GM12878 (cell line): ENCODE measurements at regions not wholly inside any gene's neighbourhood (a gene's known extent, or its start where the extent isn't known, plus 50 kb on each side); places are given as distances from the start of the nearest gene placed in this dataset.

Experiments used
- ATAC-seq: fragments of 200-7000 bp; cut with Tn5 transposase; 3 replicates; pipeline ENCODE4 v1.9.1; 2020; ENCODE audit warnings: mild to moderate bottlenecking, moderate library complexity
- BruUV-seq: library from RNA; stranded (reverse); fragments of 400-500 nt; replicated peaks from 2 replicates; lab custom pipeline; 2021; lab: Mats Ljungman, UMichigan
- CTCF ChIA-PET: fragments of 300-600 bp; sonication (Branson Sonifier 250); formaldehyde crosslinking; extraction: SDS; loops from one replicate; lab custom pipeline; 2021; ENCODE audit warnings: inconsistent platforms; lab: Yijun Ruan, JAX
- POLR2A ChIA-PET: fragments of 350-600 bp; formaldehyde crosslinking; extraction: SDS; loops from one replicate; lab custom pipeline; 2021; ENCODE audit warnings: inconsistent platforms; lab: Charles Lee
- RAD21 ChIA-PET: fragments of 300-600 bp; sonication (Branson Sonifier 250); formaldehyde crosslinking; loops from one replicate; lab custom pipeline; 2023; ENCODE audit warnings: antibody characterized with exemption; ENCODE audit not compliant: unreplicated experiment; lab: Charles Lee
- SMC1A ChIA-PET: fragments of 300-600 bp; sonication (Branson Sonifier 250); formaldehyde crosslinking; loops from one replicate; lab custom pipeline; 2023; ENCODE audit not compliant: unreplicated experiment, uncharacterized antibody; lab: Charles Lee
- DNase-seq: peaks from one replicate; pipeline ENCODE4 v3.0.0-alpha.2; 2011; ENCODE audit warnings: low read depth, low spot score
- FAIRE-seq: peaks from 3 replicates; lab custom pipeline; 2011; peaks lifted over from hg19 to GRCh38; lab: Jason Lieb, UNC
- H2AFZ ChIP-seq: 2 replicates; pipeline ENCODE4 v1.6.0; 2011; ENCODE audit warnings: low read depth, low read length, control low read depth; ENCODE audit not compliant: control insufficient read depth
- H3K27ac ChIP-seq: 2 replicates; pipeline ENCODE4 v1.5.1; 2011; ENCODE audit warnings: control low read depth; ENCODE audit not compliant: control insufficient read depth, insufficient read depth
- H3K27me3 ChIP-seq, 2 experiments: replicated peaks in 1 of 2; 2 replicates each; pipeline versions ENCODE4 v1.6.0 to v1.6.1; 2011; ENCODE audit warnings: low read length in 1 of 2; ENCODE audit not compliant: control insufficient read depth in 2 of 2, insufficient read depth in 2 of 2
- H3K36me3 ChIP-seq, 2 experiments: 2 replicates each; pipeline ENCODE4 v1.5.1; 2011; ENCODE audit warnings: low read length in 1 of 2; ENCODE audit not compliant: control insufficient read depth in 2 of 2, insufficient read depth in 2 of 2
- H3K4me1 ChIP-seq: 2 replicates; pipeline ENCODE4 v1.6.1; 2011; ENCODE audit warnings: mild to moderate bottlenecking, low read length, moderate library complexity, mixed read lengths; ENCODE audit not compliant: control insufficient read depth, insufficient read depth
- H3K4me2 ChIP-seq: 2 replicates; pipeline ENCODE4 v1.6.0; 2011; ENCODE audit warnings: control low read depth; ENCODE audit not compliant: control insufficient read depth, insufficient read depth
- H3K4me3 ChIP-seq: fragments of 200-600 bp; sonication (generic); 2 replicates; pipeline ENCODE4 v1.5.1; 2016
- H3K79me2 ChIP-seq: 2 replicates; pipeline ENCODE4 v1.6.0; 2011; ENCODE audit warnings: low read length; ENCODE audit not compliant: control insufficient read depth, insufficient read depth
- H3K9ac ChIP-seq: 2 replicates; pipeline ENCODE4 v1.8.0; 2011; ENCODE audit warnings: low read length, control low read depth, mixed read lengths; ENCODE audit not compliant: control insufficient read depth, insufficient read depth
- H3K9me3 ChIP-seq: replicated peaks from 3 replicates; pipeline ENCODE4 v1.5.1; 2011; ENCODE audit warnings: mild to moderate bottlenecking, low read length; ENCODE audit not compliant: control insufficient read depth, insufficient read depth
- H4K20me1 ChIP-seq: 2 replicates; pipeline ENCODE4 v1.6.0; 2011; ENCODE audit not compliant: control insufficient read depth, insufficient read depth
- ASH2L ChIP-seq: fragments of 300-600, 200-600 bp; sonication (generic); IDR thresholded peaks from 2 replicates; pipeline ENCODE4 v1.6.1; 2017; ENCODE audit warnings: low read depth, mild to moderate bottlenecking, borderline replicate concordance
- BRCA1 ChIP-seq: IDR thresholded peaks from 2 replicates; pipeline ENCODE4 v1.6.1; 2011; ENCODE audit warnings: low read depth, low read length, improper control_type of control experiment
- CBX5 ChIP-seq: sonication (generic); IDR thresholded peaks from 2 replicates; pipeline ENCODE4 v1.6.1; 2016; ENCODE audit warnings: low read depth, moderate library complexity, mild to moderate bottlenecking, inconsistent platforms
- CHD4 ChIP-seq: fragments of 200-600 bp; sonication (generic); IDR thresholded peaks from 2 replicates; pipeline ENCODE4 v1.6.1; 2016; ENCODE audit warnings: mild to moderate bottlenecking
- DPF2 ChIP-seq: fragments of 450-650 bp; IDR thresholded peaks from 2 replicates; pipeline ENCODE4 v1.6.1; 2017; ENCODE audit warnings: mild to moderate bottlenecking
- PML ChIP-seq: IDR thresholded peaks from 2 replicates; pipeline ENCODE4 v1.6.1; 2012; ENCODE audit warnings: low read length, inconsistent platforms
- SIX5 ChIP-seq: IDR thresholded peaks from 2 replicates; pipeline ENCODE4 v1.6.1; 2011; ENCODE audit warnings: mild to moderate bottlenecking, low read depth, low read length, moderate library complexity; ENCODE audit not compliant: severe bottlenecking
- ZBTB11 ChIP-seq: fragments of 450-650 bp; formaldehyde crosslinking; IDR thresholded peaks from 2 replicates; pipeline ENCODE4 v1.5.0; 2022; ENCODE audit warnings: mild to moderate bottlenecking, missing genetic modification characterization
- ZZZ3 ChIP-seq: IDR thresholded peaks from 2 replicates; pipeline ENCODE4 v1.6.1; 2011; ENCODE audit warnings: low read depth; ENCODE audit not compliant: control insufficient read depth, insufficient read length
- WGBS: methylation state at CpG from one replicate; pipeline ENCODE4 v1.1.6; 2016; ENCODE audit warnings: low lambda C conversion rate; ENCODE audit not compliant: insufficient replicate concordance, insufficient coverage; ENCODE audit errors: missing lambda C conversion rate; 5-methylcytosine and 5-hydroxymethylcytosine counted together
- in situ Hi-C: fragments of 300-500 bp; cut with MboI; formaldehyde crosslinking; loops from 9 replicates; pipeline ENCODE4 v1.14.3; 2018; ENCODE audit warnings: mixed read lengths
- intact Hi-C: fragments of 100-400 bp; cut with micrococcal nuclease; formaldehyde crosslinking; loops from one replicate; pipeline ENCODE4 v1.14.2; 2022; ENCODE audit not compliant: unreplicated experiment
- TF ChIP-seq, protein P1 (sequence below): IDR thresholded peaks from 2 replicates; pipeline ENCODE4 v1.6.1; 2011; ENCODE audit warnings: borderline replicate concordance, low read depth, mild to moderate bottlenecking, moderate library complexity, low read length; ENCODE audit not compliant: insufficient read depth, poor library complexity, severe bottlenecking

DNA sequence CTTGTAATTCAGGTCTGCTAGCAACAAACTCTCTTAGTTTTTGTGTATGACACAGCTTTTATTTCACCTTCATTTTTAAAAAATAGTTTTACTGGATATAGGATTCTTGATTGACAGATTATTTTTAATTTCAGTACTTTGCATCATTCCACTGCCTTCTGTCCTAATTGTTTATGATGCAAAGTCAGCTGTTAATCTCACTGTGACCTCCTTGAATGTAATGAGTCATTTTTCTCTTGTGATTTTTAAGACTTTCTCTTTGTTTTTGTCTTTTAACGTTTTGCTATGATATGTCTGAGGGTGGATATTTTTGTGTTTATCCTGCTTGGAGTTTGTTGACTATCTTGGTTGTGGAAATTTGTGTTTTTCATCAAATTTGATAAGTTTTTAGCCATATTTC is 126.3 kb upstream of the FBXO33 start:
- H3K9ac ChIP-seq = no peak overlapping the region
- ATAC-seq (no peak), FAIRE-seq (no peak), DNase-seq (no peak)
- no TSS peak for BruUV-seq
- ChIA-PET SMC1A (interaction anchor here (1.4 kb wide), 1 partner anchor 121 kb away, joined by 3 read pairs; no protein-coding TSS in a partner anchor), CTCF (interaction anchor here (0.6 kb wide), 1 partner anchor 453 kb away, joined by 3 read pairs; no protein-coding TSS in a partner anchor), RAD21 (interaction anchor here (1.0 kb wide), 1 partner anchor 16 kb away, joined by 3 read pairs; no protein-coding TSS in a partner anchor), POLR2A (no interaction called here)
- no peaks in the 10 kb centered on the region for H3K79me2 ChIP-seq
- WGBS = 0% methylated on average over 1 of the region's 1 CpG
- no peaks in the 10 kb centered on the region for H3K4me1 ChIP-seq
- no peaks in the 10 kb centered on the region for H4K20me1 ChIP-seq
- intact Hi-C loops (no loop called here), in situ Hi-C loops (no loop called here)
- no peaks in the 10 kb centered on the region for H3K27me3 ChIP-seq
- TF ChIP-seq CBX5 = peak; percentile 82; the same call in 1 of the 2 replicates
- TF ChIP-seq, protein P1, sequence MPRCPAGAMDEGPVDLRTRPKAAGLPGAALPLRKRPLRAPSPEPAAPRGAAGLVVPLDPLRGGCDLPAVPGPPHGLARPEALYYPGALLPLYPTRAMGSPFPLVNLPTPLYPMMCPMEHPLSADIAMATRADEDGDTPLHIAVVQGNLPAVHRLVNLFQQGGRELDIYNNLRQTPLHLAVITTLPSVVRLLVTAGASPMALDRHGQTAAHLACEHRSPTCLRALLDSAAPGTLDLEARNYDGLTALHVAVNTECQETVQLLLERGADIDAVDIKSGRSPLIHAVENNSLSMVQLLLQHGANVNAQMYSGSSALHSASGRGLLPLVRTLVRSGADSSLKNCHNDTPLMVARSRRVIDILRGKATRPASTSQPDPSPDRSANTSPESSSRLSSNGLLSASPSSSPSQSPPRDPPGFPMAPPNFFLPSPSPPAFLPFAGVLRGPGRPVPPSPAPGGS = no peak
- no peak overlapping the region for H3K27ac ChIP-seq
- no peak overlapping the region for H3K4me3 ChIP-seq
- no peaks in the 10 kb centered on the region for H3K36me3 ChIP-seq
- H3K4me2 ChIP-seq = no peak overlapping the region
- no peaks in the 10 kb centered on the region; the same call in 2 of the 3 replicates for H3K9me3 ChIP-seq
- H2AFZ ChIP-seq = no peak overlapping the region

DNA sequence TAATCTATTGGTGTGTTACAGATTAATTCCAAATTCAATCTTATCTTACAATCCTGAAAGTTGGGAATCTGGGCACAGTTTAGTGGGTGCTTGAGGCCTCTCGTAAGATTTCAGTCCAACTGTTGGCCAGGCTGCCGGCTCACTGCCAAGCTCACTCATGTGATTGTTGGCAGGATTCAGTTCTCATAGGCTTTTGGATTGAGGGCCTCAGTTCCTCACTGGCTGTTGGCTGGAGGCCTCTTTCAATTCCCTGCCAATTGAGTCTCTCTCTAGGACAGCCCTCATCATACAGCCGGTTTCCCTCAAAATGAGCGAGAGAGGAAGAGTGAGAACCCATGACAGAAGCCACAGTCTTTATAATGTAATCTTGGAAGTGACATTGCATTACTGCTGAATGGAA is 123.5 kb upstream of the FBXO33 start:
- SMC1A ChIA-PET = no interaction called here
- RAD21 ChIA-PET = no interaction called here
- POLR2A ChIA-PET = no interaction called here
- Histone ChIP-seq H3K9me3 (no peaks in the 10 kb centered on the region), H2AFZ (no peak overlapping the region), H3K9ac (no peak overlapping the region), H3K36me3 (no peaks in the 10 kb centered on the region), H3K4me2 (no peak overlapping the region), H3K79me2 (no peaks in the 10 kb centered on the region), H3K4me1 (no peaks in the 10 kb centered on the region), H3K27me3 (no peaks in the 10 kb centered on the region), H4K20me1 (no peaks in the 10 kb centered on the region), H3K27ac (no peak overlapping the region), H3K4me3 (no peak overlapping the region)
- no TSS peak for BruUV-seq
- WGBS = 64% methylated on average over 4 of the region's 4 CpGs
- in situ Hi-C loops = no loop called here
- no peak for ATAC-seq
- CTCF ChIA-PET = no interaction called here
- intact Hi-C loops = no loop called here
- DNase-seq = no peak
- no peak for FAIRE-seq
- TF ChIP-seq ZZZ3 (no peak), SIX5 (no peak), ASH2L (no peak), PML (no peak), DPF2 (no peak), CHD4 (no peak), ZBTB11 (CRISPR knock-in tag) (no peak), BRCA1 (no peak)
